Liver (tissue), 8 donors: ENCODE measurements at regions not wholly inside any gene's neighbourhood (a gene's known extent, or its start where the extent isn't known, plus 50 kb on each side); places are given as distances from the start of the nearest gene placed in this dataset.

ENCODE experiments used
- DNase-seq: peaks from one replicate; pipeline ENCODE4 v3.0.0-alpha.2; 2017; ENCODE audit warnings: low spot score
- H3K27ac ChIP-seq, 2 donors: one replicate each; pipeline ENCODE4 v1.7.0; 2013; ENCODE audit warnings: inconsistent platforms in 2 of 2, low read length in 2 of 2, control low read depth in 1 of 2, low read depth in 1 of 2, mild to moderate bottlenecking in 1 of 2
- H3K27me3 ChIP-seq, 4 donors: one replicate each; pipeline versions ENCODE4 v1.6.1 to v1.7.0; 2013; ENCODE audit warnings: low read length in 3 of 4, inconsistent platforms in 1 of 4, mild to moderate bottlenecking in 1 of 4, moderate library complexity in 1 of 4; ENCODE audit not compliant: control insufficient read depth in 4 of 4, insufficient read depth in 4 of 4
- H3K36me3 ChIP-seq, 4 donors: one replicate each; pipeline versions ENCODE4 v1.6.1 to v1.7.0; 2013; ENCODE audit warnings: low read length in 3 of 4, mild to moderate bottlenecking in 3 of 4, low read depth in 1 of 4, moderate library complexity in 1 of 4; ENCODE audit not compliant: control insufficient read depth in 4 of 4, insufficient read depth in 3 of 4
- H3K4me1 ChIP-seq, 4 donors: one replicate each; pipeline versions ENCODE4 v1.6.1 to v1.7.0; 2013; ENCODE audit warnings: low read length in 3 of 4, mild to moderate bottlenecking in 3 of 4, moderate library complexity in 1 of 4; ENCODE audit not compliant: control insufficient read depth in 4 of 4, insufficient read depth in 4 of 4
- H3K4me3 ChIP-seq, 3 donors: one replicate each; pipeline versions ENCODE4 v1.6.1 to v1.7.0; 2013; ENCODE audit warnings: low read length in 3 of 3, control low read depth in 1 of 3, low read depth in 1 of 3, mild to moderate bottlenecking in 1 of 3
- H3K9ac ChIP-seq, 2 donors: one replicate each; pipeline ENCODE4 v1.7.0; 2013; ENCODE audit warnings: low read length in 2 of 2, mild to moderate bottlenecking in 2 of 2, moderate library complexity in 2 of 2, control low read depth in 1 of 2, low read depth in 1 of 2
- H3K9me3 ChIP-seq, 4 donors: one replicate each; pipeline versions ENCODE4 v1.6.1 to v1.7.0; 2013; ENCODE audit warnings: low read length in 3 of 4; ENCODE audit not compliant: control insufficient read depth in 4 of 4
- ATF3 ChIP-seq: IDR thresholded peaks from 2 replicates; pipeline ENCODE4 v1.6.1; 2016; ENCODE audit warnings: antibody characterized with exemption
- CTCF ChIP-seq: fragments of 150-350 bp; IDR thresholded peaks from 2 replicates; pipeline ENCODE4 v1.5.1; 2017; ENCODE audit warnings: improper control_type of control experiment, low read depth, low read length; ENCODE audit not compliant: missing input control
- EGR1 ChIP-seq, 2 donors: IDR thresholded peaks; 2 replicates each; pipeline ENCODE4 v1.6.1; 2016 to 2018; ENCODE audit warnings: antibody characterized with exemption in 2 of 2, low read depth in 2 of 2
- FOXA1 ChIP-seq: IDR thresholded peaks from 2 replicates; pipeline ENCODE4 v1.6.1; 2016; ENCODE audit warnings: antibody characterized with exemption
- FOXA2 ChIP-seq: IDR thresholded peaks from 2 replicates; pipeline ENCODE4 v1.6.1; 2016; ENCODE audit warnings: antibody characterized with exemption
- GABPA ChIP-seq, 2 donors: IDR thresholded peaks in 1 of 2; conservative IDR thresholded peaks in 1 of 2; 2 replicates each; pipeline ENCODE4 v1.6.1; 2016; ENCODE audit warnings: antibody characterized with exemption in 2 of 2, mild to moderate bottlenecking in 1 of 2, moderate library complexity in 1 of 2
- HNF4A ChIP-seq, 2 donors: conservative IDR thresholded peaks; 2 replicates each; pipeline ENCODE4 v1.6.1; 2016; ENCODE audit warnings: antibody characterized with exemption in 2 of 2, mild to moderate bottlenecking in 2 of 2
- HNF4G ChIP-seq: IDR thresholded peaks from 2 replicates; pipeline ENCODE4 v1.6.1; 2016; ENCODE audit warnings: antibody characterized with exemption
- JUND ChIP-seq, 2 donors: IDR thresholded peaks; 2 replicates each; pipeline ENCODE4 v1.6.1; 2016; ENCODE audit warnings: antibody characterized with exemption in 2 of 2
- MAX ChIP-seq: IDR thresholded peaks from 2 replicates; pipeline ENCODE4 v1.6.1; 2016; ENCODE audit warnings: antibody characterized with exemption
- NR2F2 ChIP-seq: IDR thresholded peaks from 2 replicates; pipeline ENCODE4 v1.6.1; 2016; ENCODE audit warnings: antibody characterized with exemption
- RAD21 ChIP-seq, 2 donors: IDR thresholded peaks; 2 replicates each; pipeline ENCODE4 v1.6.1; 2016; ENCODE audit warnings: antibody characterized with exemption in 2 of 2, mild to moderate bottlenecking in 2 of 2
- REST ChIP-seq: IDR thresholded peaks from 2 replicates; pipeline ENCODE4 v1.6.1; 2016; ENCODE audit warnings: antibody characterized with exemption, mild to moderate bottlenecking
- RXRA ChIP-seq, 2 donors: IDR thresholded peaks; 2 replicates each; pipeline ENCODE4 v1.6.1; 2017 to 2018; ENCODE audit warnings: antibody characterized with exemption in 2 of 2, mild to moderate bottlenecking in 1 of 2
- SP1 ChIP-seq: IDR thresholded peaks from 2 replicates; pipeline ENCODE4 v1.6.1; 2018; ENCODE audit warnings: antibody characterized with exemption, mild to moderate bottlenecking
- TAF1 ChIP-seq: conservative IDR thresholded peaks from 2 replicates; pipeline ENCODE4 v1.6.1; 2016; ENCODE audit warnings: antibody characterized with exemption, mild to moderate bottlenecking
- YY1 ChIP-seq: IDR thresholded peaks from 2 replicates; pipeline ENCODE4 v1.6.1; 2016; ENCODE audit warnings: antibody characterized with exemption, mild to moderate bottlenecking
- ZBTB33 ChIP-seq: IDR thresholded peaks from 2 replicates; pipeline ENCODE4 v1.6.1; 2016; ENCODE audit warnings: antibody characterized with exemption
- WGBS: extraction: QIAGEN DNeasy Blood & Tissue Kit; methylation state at CpG from one replicate; pipeline ENCODE4 v1.1.7; 2013; 5-methylcytosine and 5-hydroxymethylcytosine counted together
- donor health status: healthy.
- donor health status: healthy.
- donor health status: healthy.
- donor health status: healthy.
- donor health status: healthy.

- no peaks in the 10 kb centered on the region for H3K27me3 ChIP-seq
- no peaks in the 10 kb centered on the region for H3K4me1 ChIP-seq
- 92% methylated on average over 1 of the region's 1 CpG for WGBS
- H3K4me3 ChIP-seq = no peak overlapping the region
- H3K27ac ChIP-seq = no peak overlapping the region
- no peak for DNase-seq
- no peak overlapping the region for H3K9ac ChIP-seq
- no peaks in the 10 kb centered on the region for H3K36me3 ChIP-seq
- no peaks in the 10 kb centered on the region for H3K9me3 ChIP-seq
- TF ChIP-seq ZBTB33 (no peak), HNF4G (no peak), SP1 (no peak), ATF3 (no peak), JUND (IDR thresholded peaks at IDR 0.05) (no peak), CTCF (no peak), FOXA1 (no peak), YY1 (no peak), HNF4A (conservative IDR thresholded peaks at IDR 0.05) (no peak), NR2F2 (no peak), GABPA (IDR thresholded peaks at IDR 0.05 in 1 of 2, conservative IDR thresholded peaks at IDR 0.05 in 1 of 2) (no peak), MAX (no peak)
Observed at GRCh38 chr14:66389481-66389880, 96.7 kb upstream of the CCDC196 start.

GRCh38 chr14:66395300-66395699 is 90.9 kb upstream of the CCDC196 start:
- no peaks in the 10 kb centered on the region for H3K36me3 ChIP-seq
- WGBS = 56% methylated on average over 1 of the region's 1 CpG
- no peak overlapping the region for H3K9ac ChIP-seq
- peaks cover 0 to 7% (median 3%) of the 10 kb centered on the region in 4 donors for H3K4me1 ChIP-seq
- no peaks in the 10 kb centered on the region for H3K27me3 ChIP-seq
- H3K27ac ChIP-seq = no peak overlapping the region
- no peaks in the 10 kb centered on the region for H3K9me3 ChIP-seq
- H3K4me3 ChIP-seq = no peak overlapping the region
- TF ChIP-seq CTCF (no peak), ATF3 (no peak), RAD21 (IDR thresholded peaks at IDR 0.05) (no peak), TAF1 (no peak), FOXA2 (no peak), FOXA1 (no peak), REST (no peak), JUND (IDR thresholded peaks at IDR 0.05) (no peak), GABPA (IDR thresholded peaks at IDR 0.05 in 1 of 2, conservative IDR thresholded peaks at IDR 0.05 in 1 of 2) (no peak), MAX (no peak), YY1 (no peak), EGR1 (IDR thresholded peaks at IDR 0.05; ENCODE audit: low read depth in 2 of 2) (no peak), RXRA (IDR thresholded peaks at IDR 0.05) (no peak), HNF4A (conservative IDR thresholded peaks at IDR 0.05) (no peak), NR2F2 (no peak), HNF4G (no peak)
- DNase-seq = no peak
